H9 (cell line): ENCODE measurements at regions not wholly inside any gene's neighbourhood (a gene's known extent, or its start where the extent isn't known, plus 50 kb on each side); places are given as distances from the start of the nearest gene placed in this dataset.

Source experiments
- DNase-seq: peaks from one replicate; pipeline ENCODE4 v3.0.0-alpha.2; 2017
- H2AFZ ChIP-seq: one replicate; pipeline ENCODE4 v1.6.1; 2013; ENCODE audit warnings: mild to moderate bottlenecking, low read length, control low read depth, moderate library complexity
- H2AK5ac ChIP-seq: 2 replicates; pipeline ENCODE4 v1.6.1; 2013; ENCODE audit warnings: low read length, control low read depth, mixed read lengths; ENCODE audit not compliant: insufficient read length
- H2BK120ac ChIP-seq: one replicate; pipeline ENCODE4 v1.6.1; 2013; ENCODE audit warnings: low read depth, mild to moderate bottlenecking, low read length, control low read depth, inconsistent platforms; ENCODE audit not compliant: poor library complexity, severe bottlenecking
- H2BK12ac ChIP-seq: 2 replicates; pipeline ENCODE4 v1.6.1; 2013; ENCODE audit warnings: low read length, control low read depth, mixed read lengths, low read depth; ENCODE audit not compliant: insufficient read length
- H2BK15ac ChIP-seq: 2 replicates; pipeline ENCODE4 v1.6.1; 2013; ENCODE audit warnings: low read depth, low read length, control low read depth
- H2BK20ac ChIP-seq: one replicate; pipeline ENCODE4 v1.6.1; 2013; ENCODE audit warnings: low read depth, mild to moderate bottlenecking, low read length, control low read depth, inconsistent platforms; ENCODE audit not compliant: poor library complexity, severe bottlenecking
- H2BK5ac ChIP-seq: 2 replicates; pipeline ENCODE4 v1.6.1; 2013; ENCODE audit warnings: low read length, control low read depth, mixed read lengths; ENCODE audit not compliant: insufficient read length
- H3K14ac ChIP-seq: 2 replicates; pipeline ENCODE4 v1.6.1; 2013; ENCODE audit warnings: low read length, control low read depth; ENCODE audit not compliant: insufficient read depth
- H3K18ac ChIP-seq: 2 replicates; pipeline ENCODE4 v1.6.1; 2013; ENCODE audit warnings: low read depth, mild to moderate bottlenecking, mixed read lengths, low read length, control low read depth; ENCODE audit not compliant: insufficient read length
- H3K23ac ChIP-seq: 2 replicates; pipeline ENCODE4 v1.6.1; 2013; ENCODE audit warnings: low read length, control low read depth, mixed read lengths, low read depth; ENCODE audit not compliant: insufficient read length
- H3K23me2 ChIP-seq: 2 replicates; pipeline ENCODE4 v1.6.1; 2013; ENCODE audit warnings: low read depth, mild to moderate bottlenecking, mixed read lengths, low read length, control low read depth; ENCODE audit not compliant: insufficient read length, poor library complexity, severe bottlenecking
- H3K27ac ChIP-seq: 2 replicates; pipeline ENCODE4 v1.5.1; 2013; ENCODE audit warnings: low read length, control low read depth, mixed read lengths, low read depth; ENCODE audit not compliant: insufficient read length
- H3K27me3 ChIP-seq: 2 replicates; pipeline ENCODE4 v1.6.1; 2013; ENCODE audit warnings: low read length, control low read depth, inconsistent platforms; ENCODE audit not compliant: insufficient read depth
- H3K4ac ChIP-seq: 2 replicates; pipeline ENCODE4 v1.6.1; 2013; ENCODE audit warnings: low read depth, mild to moderate bottlenecking, control low read depth, inconsistent platforms, low read length, moderate library complexity
- H3K4me1 ChIP-seq: 2 replicates; pipeline ENCODE4 v1.6.1; 2013; ENCODE audit warnings: low read length, control low read depth, inconsistent platforms; ENCODE audit not compliant: insufficient read depth
- H3K4me2 ChIP-seq: 2 replicates; pipeline ENCODE4 v1.6.1; 2013; ENCODE audit warnings: low read length, control low read depth, mixed read lengths; ENCODE audit not compliant: insufficient read length, insufficient read depth
- H3K56ac ChIP-seq: 2 replicates; pipeline ENCODE4 v1.6.1; 2013; ENCODE audit warnings: low read depth, mild to moderate bottlenecking, mixed read lengths, low read length, control low read depth; ENCODE audit not compliant: insufficient read length
- H3K79me1 ChIP-seq: 2 replicates; pipeline ENCODE4 v1.6.1; 2013; ENCODE audit warnings: low read depth, mild to moderate bottlenecking, moderate library complexity, low read length, control low read depth, inconsistent platforms; ENCODE audit not compliant: insufficient read depth, poor library complexity, severe bottlenecking
- H3K79me2 ChIP-seq: 2 replicates; pipeline ENCODE4 v1.6.1; 2013; ENCODE audit warnings: low read length, control low read depth, inconsistent platforms; ENCODE audit not compliant: insufficient read depth
- H3K9ac ChIP-seq: 2 replicates; pipeline ENCODE4 v1.6.1; 2013; ENCODE audit warnings: low read length, control low read depth, mixed read lengths; ENCODE audit not compliant: insufficient read length; ENCODE audit errors: extremely low read depth
- H3K9me3 ChIP-seq: one replicate; pipeline ENCODE4 v1.6.1; 2013; ENCODE audit warnings: low read depth, low read length, inconsistent platforms; ENCODE audit not compliant: control insufficient read depth
- H3T11ph ChIP-seq: one replicate; pipeline ENCODE4 v1.6.1; 2013; ENCODE audit warnings: mild to moderate bottlenecking, low read length, control low read depth, inconsistent platforms
- H4K20me1 ChIP-seq: one replicate; pipeline ENCODE4 v1.6.1; 2013; ENCODE audit not compliant: control insufficient read depth, insufficient read length, insufficient read depth
- H4K5ac ChIP-seq: 2 replicates; pipeline ENCODE4 v1.6.1; 2013; ENCODE audit warnings: low read depth, mild to moderate bottlenecking, mixed read lengths, low read length, control low read depth; ENCODE audit not compliant: insufficient read length
- H4K8ac ChIP-seq: replicated peaks from 2 replicates; pipeline ENCODE4 v1.6.1; 2013; ENCODE audit warnings: low read length, control low read depth, mixed read lengths, low read depth; ENCODE audit not compliant: insufficient read length
- H4K91ac ChIP-seq: 2 replicates; pipeline ENCODE4 v1.6.1; 2013; ENCODE audit warnings: low read depth, mild to moderate bottlenecking, moderate library complexity, mixed read lengths, low read length, control low read depth; ENCODE audit not compliant: insufficient read length
- H3K27ac Mint-ChIP-seq, 3 experiments: 2 replicates in 2 of 3; 3 replicates in 1 of 3; pipeline ENCODE4 v1.8.0; 2020 to 2021; ENCODE audit warnings: mixed read lengths in 3 of 3, mild to moderate bottlenecking in 1 of 3, moderate library complexity in 1 of 3
- H3K27me3 Mint-ChIP-seq: 2 replicates; pipeline ENCODE4 v1.8.0; 2021; ENCODE audit warnings: low read depth, mild to moderate bottlenecking, moderate library complexity, mixed read lengths
- H3K36me3 Mint-ChIP-seq, 3 experiments: 2 replicates in 2 of 3; 3 replicates in 1 of 3; pipeline ENCODE4 v1.8.0; 2020 to 2021; ENCODE audit warnings: low read depth in 3 of 3, mixed read lengths in 3 of 3; ENCODE audit not compliant: insufficient read depth in 1 of 3
- H3K4me1 Mint-ChIP-seq, 2 experiments: 2 replicates each; pipeline ENCODE4 v1.8.0; 2020; ENCODE audit warnings: mixed read lengths in 2 of 2
- H3K4me3 Mint-ChIP-seq, 2 experiments: 2 replicates in 1 of 2; 3 replicates in 1 of 2; pipeline ENCODE4 v1.8.0; 2020 to 2021; ENCODE audit warnings: mild to moderate bottlenecking in 2 of 2, mixed read lengths in 2 of 2, moderate library complexity in 1 of 2
- H3K9me3 Mint-ChIP-seq, 2 experiments: 2 replicates in 1 of 2; 3 replicates in 1 of 2; pipeline ENCODE4 v1.8.0; 2020; ENCODE audit warnings: mild to moderate bottlenecking in 2 of 2, mixed read lengths in 2 of 2, moderate library complexity in 1 of 2
- WGBS: extraction: QIAGEN DNeasy Blood & Tissue Kit; methylation state at CpG from one replicate; pipeline ENCODE4 v1.1.7; 2013; ENCODE audit warnings: missing lambda C conversion rate, low lambda C conversion rate, mixed read lengths; ENCODE audit not compliant: insufficient read length; ENCODE audit errors: extremely low coverage; 5-methylcytosine and 5-hydroxymethylcytosine counted together
- TF ChIP-seq, protein P1 (sequence below): fragments of 200-600 bp; sonication (generic); conservative IDR thresholded peaks from 3 replicates; pipeline ENCODE4 v1.8.0; 2021; ENCODE audit warnings: antibody characterized with exemption, mild to moderate bottlenecking

DNA sequence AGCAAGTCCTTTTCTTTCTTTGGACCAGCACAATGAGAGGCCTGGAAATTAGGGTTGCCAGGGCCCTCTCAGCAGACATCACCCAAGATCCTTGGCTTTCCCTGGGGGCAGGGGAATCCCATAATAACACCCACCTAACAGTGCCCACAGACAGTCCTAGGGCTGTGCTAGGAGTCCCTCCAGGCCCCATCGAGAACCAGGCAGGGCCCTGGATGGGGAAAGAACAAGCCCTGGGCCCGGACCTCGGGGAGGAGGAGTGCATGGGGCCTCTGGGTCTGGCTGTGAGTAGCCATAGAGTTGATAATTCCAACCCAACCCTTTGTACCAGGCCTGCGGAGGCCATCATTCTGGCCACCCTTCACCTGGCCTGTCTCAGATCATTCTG, 201.2 kb upstream of the ZMIZ1 start:
- H3K27ac ChIP-seq, result no peak overlapping the region
- H3K4me1 Mint-ChIP-seq, result peaks cover 4 to 10% of the 10 kb centered on the region in 2 experiments; a peak in 2 of 4 replicates
- no peak overlapping the region for H2AFZ ChIP-seq
- no peak overlapping the region for H3K27ac Mint-ChIP-seq
- H2BK15ac ChIP-seq, result no peak overlapping the region
- DNase-seq, result no peak
- H3T11ph ChIP-seq, result no peak overlapping the region
- H2BK5ac ChIP-seq, result no peak overlapping the region
- H3K4ac ChIP-seq, result no peak overlapping the region
- no peak overlapping the region for H3K4me2 ChIP-seq
- no peak overlapping the region for H3K14ac ChIP-seq
- no peak overlapping the region for H4K91ac ChIP-seq
- no CpG with 5 or more reads among the region's 4 CpGs for WGBS
- no peak overlapping the region for H3K4me3 Mint-ChIP-seq
- H3K18ac ChIP-seq, result no peak overlapping the region
- H3K23ac ChIP-seq, result no peak overlapping the region
- H3K27me3 Mint-ChIP-seq, result peaks cover 60% of the 10 kb centered on the region
- H4K5ac ChIP-seq, result no peak overlapping the region
- no peaks in the 10 kb centered on the region for H3K79me2 ChIP-seq
- no peak overlapping the region for H3K56ac ChIP-seq
- H4K20me1 ChIP-seq, result no peaks in the 10 kb centered on the region
- H3K9ac ChIP-seq, result no peak overlapping the region
- no peaks in the 10 kb centered on the region for H3K9me3 ChIP-seq
- H2BK120ac ChIP-seq, result no peak overlapping the region
- H3K27me3 ChIP-seq, result no peaks in the 10 kb centered on the region
- no peak overlapping the region for H2BK12ac ChIP-seq
- TF ChIP-seq, protein P1, sequence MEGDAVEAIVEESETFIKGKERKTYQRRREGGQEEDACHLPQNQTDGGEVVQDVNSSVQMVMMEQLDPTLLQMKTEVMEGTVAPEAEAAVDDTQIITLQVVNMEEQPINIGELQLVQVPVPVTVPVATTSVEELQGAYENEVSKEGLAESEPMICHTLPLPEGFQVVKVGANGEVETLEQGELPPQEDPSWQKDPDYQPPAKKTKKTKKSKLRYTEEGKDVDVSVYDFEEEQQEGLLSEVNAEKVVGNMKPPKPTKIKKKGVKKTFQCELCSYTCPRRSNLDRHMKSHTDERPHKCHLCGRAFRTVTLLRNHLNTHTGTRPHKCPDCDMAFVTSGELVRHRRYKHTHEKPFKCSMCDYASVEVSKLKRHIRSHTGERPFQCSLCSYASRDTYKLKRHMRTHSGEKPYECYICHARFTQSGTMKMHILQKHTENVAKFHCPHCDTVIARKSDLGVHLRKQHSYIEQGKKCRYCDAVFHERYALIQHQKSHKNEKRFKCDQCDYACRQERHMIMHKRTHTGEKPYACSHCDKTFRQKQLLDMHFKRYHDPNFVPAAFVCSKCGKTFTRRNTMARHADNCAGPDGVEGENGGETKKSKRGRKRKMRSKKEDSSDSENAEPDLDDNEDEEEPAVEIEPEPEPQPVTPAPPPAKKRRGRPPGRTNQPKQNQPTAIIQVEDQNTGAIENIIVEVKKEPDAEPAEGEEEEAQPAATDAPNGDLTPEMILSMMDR, result no peak
- no peak overlapping the region for H2BK20ac ChIP-seq
- no peaks in the 10 kb centered on the region for H3K4me1 ChIP-seq
- H4K8ac ChIP-seq, result no peak overlapping the region
- H3K36me3 Mint-ChIP-seq, result no peaks in the 10 kb centered on the region; a peak in 1 of 7 replicates
- no peak overlapping the region for H2AK5ac ChIP-seq
- H3K23me2 ChIP-seq, result no peaks in the 10 kb centered on the region
- H3K79me1 ChIP-seq, result no peaks in the 10 kb centered on the region
- no peaks in the 10 kb centered on the region for H3K9me3 Mint-ChIP-seq
